MG63 (cell line): ENCODE measurements at regions not wholly inside any gene's neighbourhood (a gene's known extent, or its start where the extent isn't known, plus 50 kb on each side); places are given as distances from the start of the nearest gene placed in this dataset.
A peak's percentile ranks its signal among the peaks of the same experiment; 100 is the strongest.

Source experiments
- DNase-seq: peaks from one replicate; pipeline ENCODE4 v3.0.0-alpha.2; 2020
- H3K27me3 ChIP-seq: fragments of 250-450 bp; sonication (Bioruptor Pico); 2 replicates; pipeline ENCODE4 v1.5.1; 2020; ENCODE audit warnings: mild to moderate bottlenecking, moderate library complexity
- H3K36me3 ChIP-seq: fragments of 250-450 bp; sonication (Bioruptor Pico); 2 replicates; pipeline ENCODE4 v1.5.1; 2020; ENCODE audit warnings: mild to moderate bottlenecking, moderate library complexity
- H3K4me3 ChIP-seq: fragments of 250-450 bp; sonication (Bioruptor Pico); 2 replicates; pipeline ENCODE4 v1.5.1; 2020; ENCODE audit warnings: mild to moderate bottlenecking, moderate library complexity
- H3K9me3 ChIP-seq: fragments of 250-450 bp; sonication (Bioruptor Pico); 2 replicates; pipeline ENCODE4 v1.5.1; 2020; ENCODE audit warnings: mild to moderate bottlenecking, moderate library complexity

DNA sequence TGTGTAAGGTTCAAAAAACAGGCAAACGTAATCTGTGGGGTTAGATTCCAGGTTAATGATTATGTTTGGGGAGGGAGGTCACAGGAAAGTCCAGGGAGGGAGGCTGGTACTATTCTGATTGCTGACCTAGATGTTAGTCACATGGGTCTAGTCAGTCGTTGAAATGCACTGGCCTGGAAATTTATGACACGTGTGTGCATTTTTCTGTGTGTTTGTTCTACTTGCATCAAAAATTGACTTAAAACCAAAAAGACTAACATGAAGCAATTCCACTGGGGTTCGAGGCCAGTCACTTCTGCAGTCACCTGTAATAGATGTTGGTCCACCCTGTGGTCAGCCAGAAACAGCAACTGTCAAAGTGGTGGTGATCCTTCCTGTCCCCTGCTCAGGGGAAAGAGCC is 104.2 kb upstream of the MLN start:
- H3K9me3 ChIP-seq, result no peaks in the 10 kb centered on the region
- DNase-seq, result no peak
- no peak overlapping the region for H3K4me3 ChIP-seq
- H3K27me3 ChIP-seq, result no peaks in the 10 kb centered on the region
- no peaks in the 10 kb centered on the region for H3K36me3 ChIP-seq

DNA sequence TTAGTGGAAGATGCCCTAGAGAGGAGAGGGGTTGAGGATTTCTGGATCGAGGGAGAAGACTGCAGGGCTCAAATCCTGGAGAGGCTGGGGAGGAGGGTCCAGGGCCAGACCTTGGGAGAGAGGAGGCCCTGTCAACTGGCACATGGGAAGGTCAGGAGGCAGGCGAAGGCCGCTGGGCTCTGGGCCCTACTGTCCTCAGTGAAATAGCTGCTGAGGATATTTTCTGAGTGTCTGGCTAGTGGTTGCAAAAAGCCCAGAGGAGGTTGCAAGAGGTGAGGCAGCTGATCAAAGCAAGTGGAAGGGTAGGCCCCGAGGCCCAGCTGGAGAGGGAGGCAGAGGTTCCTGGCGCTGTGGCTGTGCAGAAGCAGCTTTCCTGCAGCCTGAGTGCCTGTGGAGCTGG is 103.4 kb upstream of the MLN start:
- Histone ChIP-seq H3K9me3 (no peaks in the 10 kb centered on the region), H3K27me3 (no peaks in the 10 kb centered on the region), H3K36me3 (no peaks in the 10 kb centered on the region), H3K4me3 (no peak overlapping the region)
- no peak for DNase-seq

DNA sequence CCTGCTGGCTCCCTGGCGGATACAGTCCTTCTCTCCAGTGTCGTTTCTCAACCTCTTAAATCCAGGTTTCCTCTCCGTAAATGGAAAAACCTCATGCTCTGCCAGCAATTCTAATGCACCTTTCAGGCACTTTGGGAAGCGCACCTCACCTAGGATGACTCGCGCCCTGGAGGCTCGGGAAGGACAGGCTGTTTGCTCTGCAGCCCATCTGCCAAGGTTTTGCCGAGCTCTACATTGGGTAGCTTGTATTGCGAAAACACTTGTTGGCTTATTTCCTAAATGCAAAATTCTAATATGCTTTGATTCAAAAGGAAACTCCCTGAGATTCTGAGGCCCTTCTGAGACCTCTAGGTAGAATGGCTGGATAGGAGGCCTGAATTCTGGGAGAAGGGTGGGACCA is 102.6 kb upstream of the MLN start:
- no peaks in the 10 kb centered on the region for H3K36me3 ChIP-seq
- H3K9me3 ChIP-seq, result no peaks in the 10 kb centered on the region
- no peaks in the 10 kb centered on the region for H3K27me3 ChIP-seq
- no peak overlapping the region for H3K4me3 ChIP-seq
- no peak for DNase-seq

DNA sequence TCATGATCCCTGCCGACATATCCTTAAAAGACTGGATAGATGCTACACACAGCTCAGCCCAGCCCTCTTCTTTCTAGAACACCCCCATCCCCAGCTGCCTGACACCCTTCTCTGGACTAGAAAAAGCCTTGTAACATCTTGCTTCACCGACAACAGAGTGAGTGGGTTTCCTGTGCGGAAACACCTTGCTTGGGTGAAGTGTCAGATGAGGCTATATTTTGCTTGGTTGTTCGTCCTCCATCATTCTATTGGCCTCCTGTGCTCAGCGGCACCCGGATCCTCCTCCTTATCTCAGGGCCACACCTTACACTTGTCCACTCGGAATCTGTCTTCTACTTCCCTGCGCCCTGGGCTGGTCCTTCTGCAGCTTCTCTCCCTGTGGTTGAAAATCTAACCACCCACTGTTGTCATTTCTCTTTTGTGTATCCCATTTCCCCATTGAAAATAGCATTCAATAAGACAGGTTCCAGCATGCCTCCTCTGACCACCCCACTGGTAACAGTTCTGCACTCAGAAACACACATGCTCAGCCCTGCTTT is 101.3 kb upstream of the MLN start:
- no peak for DNase-seq
- no peaks in the 10 kb centered on the region for H3K9me3 ChIP-seq
- H3K4me3 ChIP-seq, result no peak overlapping the region
- H3K27me3 ChIP-seq, result no peaks in the 10 kb centered on the region
- H3K36me3 ChIP-seq, result no peaks in the 10 kb centered on the region

DNA sequence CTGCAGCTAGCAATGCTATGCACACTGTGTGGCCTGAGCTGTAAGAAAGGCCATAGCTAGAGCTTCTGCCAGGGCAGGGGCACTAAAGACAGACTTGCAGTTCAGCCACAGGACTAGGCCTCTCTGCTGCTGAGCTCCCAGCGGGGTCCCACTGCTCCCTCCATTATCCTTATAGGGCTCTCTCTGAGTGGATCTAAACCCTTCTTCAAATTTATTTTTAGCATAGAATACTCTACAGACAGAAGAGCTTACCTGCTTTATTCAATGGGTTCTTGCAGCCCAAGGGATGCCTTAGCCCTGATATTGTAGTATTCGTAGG is 100.9 kb upstream of the MLN start:
- Histone ChIP-seq H3K4me3 (no peak overlapping the region), H3K27me3 (no peaks in the 10 kb centered on the region), H3K9me3 (no peaks in the 10 kb centered on the region), H3K36me3 (no peaks in the 10 kb centered on the region)
- no peak for DNase-seq

DNA sequence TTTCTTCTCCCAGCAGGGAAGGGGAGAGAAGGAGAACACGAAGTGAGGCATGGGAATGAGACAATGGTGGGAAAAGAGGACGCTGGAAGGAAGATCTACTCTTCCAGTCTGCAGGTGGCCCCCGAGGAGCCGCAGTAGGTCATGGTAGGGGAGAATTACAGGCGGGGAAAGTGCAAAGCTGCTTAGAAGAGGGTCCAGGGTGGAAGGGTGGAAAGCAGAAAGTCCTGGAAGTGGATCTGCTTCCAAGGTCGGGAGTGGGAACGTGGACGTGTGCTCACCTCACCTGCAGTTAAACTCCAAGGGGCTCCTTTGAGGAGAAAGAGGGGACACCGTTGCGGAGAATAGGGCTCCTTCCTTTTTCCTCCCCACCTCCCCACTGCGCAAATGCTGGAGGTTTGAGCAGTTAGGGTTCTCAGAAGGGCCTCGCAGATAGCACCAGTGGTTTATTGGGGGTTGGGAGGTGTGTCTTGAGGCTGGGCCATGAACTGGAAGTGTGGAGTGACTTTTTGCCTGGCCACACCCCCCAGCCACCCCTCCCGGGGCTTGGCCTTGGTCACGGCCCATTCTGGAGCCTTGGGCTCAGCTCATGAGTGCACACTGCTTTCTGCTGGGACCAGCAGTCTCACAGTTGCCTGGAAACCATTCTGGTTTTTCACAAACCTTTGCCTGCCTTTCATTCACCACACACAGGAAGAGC is 100.4 kb upstream of the MLN start:
- no peaks in the 10 kb centered on the region for H3K9me3 ChIP-seq
- H3K27me3 ChIP-seq, result no peaks in the 10 kb centered on the region
- H3K4me3 ChIP-seq, result no peak overlapping the region
- no peak for DNase-seq
- no peaks in the 10 kb centered on the region for H3K36me3 ChIP-seq

DNA sequence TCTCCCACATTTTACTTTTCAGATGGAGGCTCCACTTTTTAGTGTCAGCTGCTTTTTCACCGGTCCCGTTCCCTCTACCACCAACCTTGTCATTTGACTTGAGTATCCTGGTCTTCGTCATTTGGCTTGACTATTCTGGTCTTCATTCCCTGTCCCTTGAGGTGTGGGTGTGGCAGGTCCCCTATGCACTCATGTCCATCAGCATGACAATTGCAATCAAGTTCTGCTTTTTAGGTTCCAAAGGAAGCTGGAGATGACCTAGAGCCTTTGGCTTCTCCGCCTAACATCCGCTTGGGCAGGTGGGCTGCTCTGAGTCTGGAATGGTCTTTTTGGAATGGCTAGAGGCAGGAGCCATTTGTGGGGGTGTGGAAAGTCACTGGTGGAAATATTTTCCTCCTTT is 99.8 kb upstream of the MLN start:
- no peak for DNase-seq
- H3K4me3 ChIP-seq, result no peak overlapping the region
- H3K27me3 ChIP-seq, result no peaks in the 10 kb centered on the region
- no peaks in the 10 kb centered on the region for H3K36me3 ChIP-seq
- H3K9me3 ChIP-seq, result no peaks in the 10 kb centered on the region

DNA sequence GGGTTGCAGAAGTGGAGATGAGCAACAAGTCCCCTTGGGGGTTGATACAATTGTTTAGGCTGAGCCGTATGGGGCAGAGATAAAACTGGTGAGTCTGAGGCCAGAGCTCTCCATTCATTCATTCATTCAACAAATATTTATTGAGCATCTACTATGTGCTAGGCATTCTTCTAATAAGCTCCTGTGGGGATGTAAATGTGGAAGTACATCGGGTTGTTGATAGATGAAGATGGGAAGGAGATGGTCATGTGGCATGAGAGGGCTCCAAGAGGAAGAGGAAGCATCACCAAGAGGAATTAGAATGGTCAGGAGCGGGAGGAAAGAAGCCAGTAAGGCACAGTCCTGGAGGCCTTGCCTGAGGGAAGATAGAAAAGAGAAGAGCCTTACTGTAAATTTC is 98.7 kb upstream of the MLN start:
- H3K4me3 ChIP-seq, result no peak overlapping the region
- DNase-seq, result no peak
- H3K9me3 ChIP-seq, result no peaks in the 10 kb centered on the region
- no peaks in the 10 kb centered on the region for H3K27me3 ChIP-seq
- no peaks in the 10 kb centered on the region for H3K36me3 ChIP-seq

DNA sequence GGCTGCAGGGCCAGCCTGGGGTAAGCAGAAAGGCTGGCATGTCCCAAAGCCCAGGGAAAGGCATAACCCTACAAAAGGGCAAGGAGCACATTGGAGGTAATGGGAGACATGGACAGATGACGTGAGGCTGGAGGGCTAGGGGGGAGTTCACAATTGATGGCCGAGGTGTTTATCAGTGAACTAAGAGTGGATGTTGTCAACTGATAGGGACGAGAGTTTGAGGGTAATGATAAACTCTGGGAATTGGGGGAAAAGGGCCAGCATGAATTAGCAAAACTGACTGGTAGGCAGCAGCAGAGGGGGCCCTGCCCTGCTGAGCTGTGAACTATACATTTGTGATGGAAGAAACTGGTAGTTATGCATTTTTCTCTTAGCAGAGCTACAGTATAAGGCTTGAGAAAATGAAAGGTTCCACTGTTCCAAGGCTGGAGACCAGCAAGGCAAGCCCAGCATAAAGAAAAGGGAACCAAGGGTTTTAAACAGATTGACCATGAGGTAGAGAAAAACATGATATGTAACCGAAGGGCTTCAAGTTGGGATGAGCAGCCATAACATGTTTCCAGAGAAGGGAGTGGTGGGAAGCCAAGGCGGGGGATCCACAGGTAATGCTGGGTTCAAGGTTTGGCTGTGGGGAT is 98.1 kb upstream of the MLN start:
- H3K4me3 ChIP-seq, result no peak overlapping the region
- no peaks in the 10 kb centered on the region for H3K27me3 ChIP-seq
- DNase-seq, result no peak

DNA sequence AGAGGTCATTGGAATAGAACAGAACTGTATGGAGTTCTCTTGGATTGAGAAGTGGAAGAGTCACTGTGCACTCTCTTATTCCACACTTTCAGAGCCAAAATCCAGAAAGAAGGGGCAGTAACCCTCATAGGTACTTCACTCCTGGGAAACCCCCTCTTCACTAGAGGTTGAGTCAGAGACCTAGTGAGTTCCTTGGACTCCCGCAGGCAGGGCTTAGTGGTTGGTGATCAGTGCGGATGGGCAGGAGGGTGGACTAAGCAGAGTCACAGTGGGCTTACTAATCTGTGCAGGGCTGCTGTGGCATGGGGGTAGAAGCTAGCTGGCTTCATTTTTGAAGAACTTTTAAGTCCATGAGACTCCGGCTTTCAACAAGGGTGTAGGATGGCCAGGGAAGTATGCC is 95.0 kb upstream of the MLN start:
- Histone ChIP-seq H3K4me3 (no peak overlapping the region), H3K36me3 (no peaks in the 10 kb centered on the region), H3K27me3 (no peaks in the 10 kb centered on the region), H3K9me3 (no peaks in the 10 kb centered on the region)
- no peak for DNase-seq

More for the DNA sequence above, 98.1 kb upstream of the MLN start:
- H3K36me3 ChIP-seq, result no peaks in the 10 kb centered on the region
- H3K9me3 ChIP-seq, result no peaks in the 10 kb centered on the region

DNA sequence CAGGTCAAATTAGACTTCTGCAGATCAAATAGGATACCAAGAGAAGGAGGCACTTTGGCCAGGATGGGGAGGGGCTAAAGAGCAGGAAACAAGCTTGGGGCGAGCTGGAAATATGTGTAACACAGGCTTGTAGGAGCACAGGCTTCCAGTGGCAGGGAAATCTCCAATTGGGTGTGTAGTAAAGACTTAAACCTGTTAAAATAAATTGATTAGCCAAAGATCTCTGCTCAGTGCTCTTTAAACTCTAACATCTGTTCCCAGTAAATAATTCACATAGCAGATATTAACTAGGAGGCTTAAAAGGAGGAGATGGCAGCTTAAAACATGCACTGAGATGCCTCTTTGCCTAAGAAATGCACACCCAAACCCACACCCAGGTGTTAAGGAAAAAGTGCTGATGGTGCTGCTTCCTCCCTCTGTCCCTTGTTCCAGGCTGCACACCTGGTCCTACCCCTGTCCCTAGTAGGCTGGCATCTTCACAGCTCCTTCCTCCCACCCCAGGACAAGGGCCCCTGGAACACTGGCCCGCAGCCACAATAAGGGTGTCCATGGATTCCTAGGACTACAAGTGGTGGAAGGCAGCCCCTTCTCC is 93.5 kb upstream of the MLN start:
- no peaks in the 10 kb centered on the region for H3K36me3 ChIP-seq

DNA sequence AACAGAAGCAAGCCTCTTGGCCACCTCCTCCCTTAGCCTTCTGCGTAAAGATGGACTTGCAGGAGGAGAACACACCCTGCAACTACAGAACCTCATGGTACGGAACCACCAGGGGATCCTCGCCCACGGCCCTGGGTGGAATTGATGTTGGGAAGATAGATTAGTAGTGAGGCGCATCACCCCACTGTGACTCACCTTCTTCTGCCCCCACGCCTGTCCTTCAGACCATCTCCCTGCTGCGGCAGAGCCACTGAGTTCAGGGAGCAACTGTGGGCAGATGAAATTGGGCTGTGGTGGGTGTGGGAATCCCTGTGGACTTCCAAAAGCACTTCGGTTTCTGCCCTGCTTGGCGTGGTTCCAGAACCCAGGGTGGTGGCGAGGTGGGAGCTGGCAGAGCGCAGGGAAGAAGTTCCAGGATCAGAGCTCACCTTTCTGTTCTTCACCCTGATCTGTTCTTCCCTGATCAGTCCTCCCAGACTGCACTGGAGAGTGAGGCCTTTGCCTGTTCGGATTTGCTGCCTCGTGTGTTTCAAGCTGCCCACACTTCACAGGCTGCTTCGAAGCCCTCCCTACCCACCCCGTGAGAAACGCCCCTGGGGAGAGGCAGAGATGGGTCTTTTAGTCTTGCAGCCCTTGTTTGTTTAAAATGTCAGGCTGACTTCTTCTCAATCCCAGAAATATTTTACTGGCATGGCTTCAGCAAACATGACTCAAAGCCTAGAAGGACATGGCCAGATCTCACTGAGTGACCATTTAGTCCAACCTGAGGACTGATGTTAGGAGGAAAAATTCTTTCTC is 92.8 kb upstream of the MLN start:
- DNase-seq, result peak; percentile 11
- no peaks in the 10 kb centered on the region for H3K27me3 ChIP-seq

More for the DNA sequence above, 93.5 kb upstream of the MLN start:
- Histone ChIP-seq H3K4me3 (no peak overlapping the region), H3K27me3 (no peaks in the 10 kb centered on the region), H3K9me3 (no peaks in the 10 kb centered on the region)
- DNase-seq, result peak; percentile 5

DNA sequence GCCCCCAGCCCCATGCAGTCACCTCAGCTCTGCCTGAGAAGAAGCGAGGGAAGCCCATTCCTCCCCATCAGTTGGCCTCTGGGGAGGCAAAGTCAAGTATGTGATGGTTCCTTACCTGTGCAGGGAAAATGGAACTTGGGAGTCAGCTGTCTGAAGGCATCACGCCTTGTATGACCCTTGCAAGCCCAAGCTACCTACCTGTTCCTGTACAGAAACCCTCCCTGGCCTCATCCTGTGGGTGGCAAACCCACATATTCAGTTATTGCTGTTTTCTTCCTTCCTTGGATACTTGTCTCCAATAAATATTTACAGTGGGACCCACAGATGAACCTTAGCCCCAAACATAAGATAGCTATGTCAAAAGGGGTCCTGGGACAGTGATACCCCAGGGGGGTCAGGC is 92.2 kb upstream of the MLN start:
- H3K27me3 ChIP-seq, result no peaks in the 10 kb centered on the region
- H3K4me3 ChIP-seq, result no peak overlapping the region
- no peak for DNase-seq
- no peaks in the 10 kb centered on the region for H3K36me3 ChIP-seq
- no peaks in the 10 kb centered on the region for H3K9me3 ChIP-seq

More for the DNA sequence above, 92.8 kb upstream of the MLN start:
- Histone ChIP-seq H3K36me3 (no peaks in the 10 kb centered on the region), H3K9me3 (no peaks in the 10 kb centered on the region), H3K4me3 (no peak overlapping the region)

DNA sequence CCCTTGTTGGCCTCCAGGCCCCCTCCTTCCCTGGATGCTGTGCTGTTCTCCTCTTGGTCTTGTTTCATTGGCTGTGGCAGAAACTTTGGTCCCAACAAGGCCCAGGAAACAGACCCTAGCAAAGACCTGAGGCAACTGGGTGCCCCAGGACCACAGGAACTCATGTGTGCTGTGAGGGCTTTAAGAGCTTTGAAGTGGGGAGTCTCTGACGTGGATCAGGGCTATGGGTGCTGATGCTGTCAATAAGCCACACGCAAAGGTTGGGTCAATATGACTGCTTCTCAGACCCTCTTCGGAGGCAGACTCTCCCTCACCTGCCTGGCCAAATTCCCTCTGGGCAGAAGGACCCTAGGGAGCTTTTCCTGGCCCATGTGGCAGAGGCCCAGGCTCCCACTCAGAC is 91.5 kb upstream of the MLN start:
- no peak for DNase-seq
- H3K36me3 ChIP-seq, result no peaks in the 10 kb centered on the region
- no peaks in the 10 kb centered on the region for H3K27me3 ChIP-seq
- H3K4me3 ChIP-seq, result no peak overlapping the region
- no peaks in the 10 kb centered on the region for H3K9me3 ChIP-seq

DNA sequence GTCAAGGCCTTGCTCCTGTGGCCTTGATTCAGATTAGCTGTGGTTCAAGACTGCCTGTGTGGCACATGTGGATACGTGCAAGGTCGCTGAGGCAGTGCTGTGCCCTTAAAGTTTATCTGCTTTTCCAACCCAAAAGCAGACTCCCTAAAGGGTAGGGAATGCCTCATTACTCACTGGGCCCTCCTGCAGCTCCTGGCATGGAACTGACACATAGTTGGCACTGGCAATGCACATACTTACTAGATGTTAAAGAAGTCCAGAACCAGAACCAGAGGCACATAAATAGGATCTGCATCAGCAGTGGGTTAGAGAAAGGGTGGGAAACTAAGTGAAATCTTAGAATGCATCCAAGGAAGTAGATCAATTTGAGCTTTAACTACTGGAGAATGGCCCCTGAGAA is 90.6 kb upstream of the MLN start:
- peak; percentile 29 for DNase-seq
- no peaks in the 10 kb centered on the region for H3K9me3 ChIP-seq
- no peaks in the 10 kb centered on the region for H3K36me3 ChIP-seq
- H3K4me3 ChIP-seq, result no peak overlapping the region
- H3K27me3 ChIP-seq, result no peaks in the 10 kb centered on the region

DNA sequence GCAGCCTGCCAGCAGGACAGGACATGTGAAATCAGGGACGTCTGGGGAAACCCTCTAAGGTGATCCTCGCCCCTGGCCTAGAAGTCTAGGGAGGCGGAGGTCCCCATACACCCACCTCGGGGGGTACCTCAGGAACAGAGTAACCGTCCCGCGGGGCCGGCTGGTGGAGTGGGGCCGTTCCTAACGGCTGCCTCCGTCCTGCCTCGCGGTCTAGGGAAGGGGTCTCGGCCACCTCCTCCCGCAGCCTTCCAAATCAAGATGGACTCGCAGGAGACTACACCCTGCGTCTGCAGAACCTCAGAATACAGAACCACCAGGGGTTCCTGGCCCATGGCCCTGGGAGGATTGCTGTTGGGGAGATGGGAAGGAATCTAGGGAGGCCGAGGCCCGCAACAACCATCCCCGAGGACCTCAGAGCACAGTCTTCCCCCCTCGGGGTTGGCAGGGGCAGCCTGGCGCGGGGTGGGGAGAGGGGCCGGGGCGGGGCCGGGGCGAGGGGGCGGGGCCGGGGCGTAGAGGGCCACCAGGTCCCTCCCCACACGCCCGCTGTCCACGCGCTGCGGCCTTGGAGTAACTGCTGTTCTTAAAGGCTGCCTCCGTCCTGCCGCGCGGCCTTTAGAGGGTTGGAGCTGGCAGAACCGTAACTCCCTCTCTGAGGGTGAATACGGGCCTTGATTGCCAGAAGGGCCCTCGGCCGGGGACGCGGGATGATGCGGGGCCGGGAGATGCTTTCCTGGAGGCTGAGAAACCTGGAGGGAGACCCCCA is 89.0 kb upstream of the MLN start:
- no peaks in the 10 kb centered on the region for H3K9me3 ChIP-seq
- H3K36me3 ChIP-seq, result no peaks in the 10 kb centered on the region
- no peak overlapping the region for H3K4me3 ChIP-seq
- no peaks in the 10 kb centered on the region for H3K27me3 ChIP-seq
- DNase-seq, result no peak
